Medulla oblongata (tissue), 1 donor: ENCODE measurements at regions not wholly inside any gene's neighbourhood (a gene's known extent, or its start where the extent isn't known, plus 50 kb on each side); places are given as distances from the start of the nearest gene placed in this dataset.

Experiments
- DNase-seq: peaks from one replicate; pipeline ENCODE4 v3.0.0-alpha.2; 2015; ENCODE audit errors: extremely low spot score

GRCh38 chr13:79084802-79085424 lies 321.1 kb downstream of the RBM26 start:
- DNase-seq = no peak

- no peak for DNase-seq
These were observed 324.1 kb downstream of the RBM26 start for GRCh38 chr13:79081942-79082341.

- no peak for DNase-seq
These were observed 326.7 kb downstream of the RBM26 start for GRCh38 chr13:79079351-79079839.

- DNase-seq = no peak
These were observed 330.4 kb downstream of the RBM26 start for GRCh38 chr13:79075703-79076102.

- no peak for DNase-seq
These were observed 335.6 kb downstream of the RBM26 start for GRCh38 chr13:79070343-79070974.

GRCh38 chr13:79062291-79062690 lies 343.8 kb downstream of the RBM26 start:
- no peak for DNase-seq

- no peak for DNase-seq
These were observed 345.8 kb downstream of the RBM26 start for GRCh38 chr13:79060216-79060615.

GRCh38 chr13:79056706-79057105 lies 349.3 kb downstream of the RBM26 start:
- DNase-seq = no peak

GRCh38 chr13:79051472-79051871 lies 354.6 kb downstream of the RBM26 start:
- DNase-seq = no peak

- DNase-seq = no peak
These were observed 361.6 kb downstream of the RBM26 start for GRCh38 chr13:79044415-79044814.

GRCh38 chr13:79043208-79043607 lies 362.8 kb downstream of the RBM26 start:
- DNase-seq = no peak

- DNase-seq = no peak
These were observed 368.9 kb downstream of the RBM26 start for GRCh38 chr13:79037197-79037596.

- no peak for DNase-seq
These were observed 371.7 kb downstream of the RBM26 start for GRCh38 chr13:79034341-79034740.

GRCh38 chr13:79030513-79030912 lies 371.6 kb upstream of the OBI1 start:
- no peak for DNase-seq

GRCh38 chr13:79018166-79018565 lies 359.2 kb upstream of the OBI1 start:
- no peak for DNase-seq

GRCh38 chr13:79011179-79011578 lies 352.2 kb upstream of the OBI1 start:
- DNase-seq = no peak

- DNase-seq = no peak
These were observed 345.3 kb upstream of the OBI1 start for GRCh38 chr13:79003989-79004898.

GRCh38 chr13:78999494-78999893 lies 340.5 kb upstream of the OBI1 start:
- DNase-seq = no peak

GRCh38 chr13:78998630-78999315 lies 339.8 kb upstream of the OBI1 start:
- no peak for DNase-seq

GRCh38 chr13:78997902-78998629 lies 339.1 kb upstream of the OBI1 start:
- DNase-seq = no peak

GRCh38 chr13:78993792-78994191 lies 334.8 kb upstream of the OBI1 start:
- DNase-seq = no peak
